ENCODE measurements at regions not wholly inside any gene's neighbourhood (a gene's known extent, or its start where the extent isn't known, plus 50 kb on each side); places are given as distances from the start of the nearest gene placed in this dataset.

DNA sequence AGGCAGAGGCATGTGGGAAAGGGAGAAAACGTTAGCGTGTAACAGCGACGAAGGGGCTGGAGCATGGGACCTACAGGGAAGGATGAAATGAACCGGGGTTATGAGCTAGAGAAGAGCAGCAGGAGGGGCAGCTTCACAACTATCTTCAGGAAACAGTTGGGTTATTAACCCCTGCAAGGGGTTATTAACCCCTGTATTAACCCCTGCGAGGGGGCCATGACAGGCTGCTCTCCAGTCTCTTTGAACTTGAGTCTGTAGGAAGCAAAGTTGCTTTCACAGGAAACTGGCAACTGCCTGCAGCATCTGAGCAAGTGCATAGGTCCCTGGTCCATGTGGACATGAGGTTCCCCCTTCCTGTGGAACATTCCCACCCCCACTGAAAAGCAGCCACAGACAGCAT lies 119.2 kb upstream of the CRHR1 start:
- no peak for DNase-seq
- Histone ChIP-seq H3K27me3 (ENCODE audit: low read depth) (peaks cover 92% of the 10 kb centered on the region), H3K4me3 (no peak overlapping the region), H3K36me3 (no peaks in the 10 kb centered on the region), H3K4me1 (no peaks in the 10 kb centered on the region), H3K27ac (replicated peaks) (no peak overlapping the region), H3K9me3 (replicated peaks) (peaks cover 5% of the 10 kb centered on the region)
- intact Hi-C loops (cut with micrococcal nuclease), result no loop called here
- no peak for TF ChIP-seq CTCF (IDR thresholded peaks at IDR 0.05; ENCODE audit: borderline replicate concordance)

- Histone ChIP-seq H3K9me3 (replicated peaks) (peaks cover 5% of the 10 kb centered on the region), H3K4me1 (no peaks in the 10 kb centered on the region), H3K27me3 (ENCODE audit: low read depth) (peaks cover 90% of the 10 kb centered on the region), H3K36me3 (no peaks in the 10 kb centered on the region), H3K27ac (replicated peaks) (no peak overlapping the region), H3K4me3 (no peak overlapping the region)
- DNase-seq, result no peak
- TF ChIP-seq CTCF (IDR thresholded peaks at IDR 0.05; ENCODE audit: borderline replicate concordance), result no peak
- intact Hi-C loops (cut with micrococcal nuclease), result no loop called here
These were observed 118.0 kb upstream of the CRHR1 start for GRCh38 chr17:45666046-45666600.

- Histone ChIP-seq H3K27ac (replicated peaks) (no peak overlapping the region), H3K36me3 (no peaks in the 10 kb centered on the region), H3K4me3 (no peak overlapping the region), H3K9me3 (replicated peaks) (peaks cover 5% of the 10 kb centered on the region), H3K4me1 (no peaks in the 10 kb centered on the region), H3K27me3 (ENCODE audit: low read depth) (peaks cover 89% of the 10 kb centered on the region)
- no peak for TF ChIP-seq CTCF (IDR thresholded peaks at IDR 0.05; ENCODE audit: borderline replicate concordance)
- intact Hi-C loops (cut with micrococcal nuclease), result no loop called here
- DNase-seq, result no peak
These were observed 117.5 kb upstream of the CRHR1 start for GRCh38 chr17:45666641-45667040.

- no peak for DNase-seq
- Histone ChIP-seq H3K4me1 (no peaks in the 10 kb centered on the region), H3K27ac (replicated peaks) (no peak overlapping the region), H3K36me3 (no peaks in the 10 kb centered on the region), H3K9me3 (replicated peaks) (peaks cover under 1% of the 10 kb centered on the region), H3K4me3 (no peak overlapping the region), H3K27me3 (ENCODE audit: low read depth) (peaks cover 89% of the 10 kb centered on the region)
- TF ChIP-seq CTCF (IDR thresholded peaks at IDR 0.05; ENCODE audit: borderline replicate concordance), result no peak
- intact Hi-C loops (cut with micrococcal nuclease), result no loop called here
These were observed 116.4 kb upstream of the CRHR1 start for GRCh38 chr17:45667591-45668171.

DNA sequence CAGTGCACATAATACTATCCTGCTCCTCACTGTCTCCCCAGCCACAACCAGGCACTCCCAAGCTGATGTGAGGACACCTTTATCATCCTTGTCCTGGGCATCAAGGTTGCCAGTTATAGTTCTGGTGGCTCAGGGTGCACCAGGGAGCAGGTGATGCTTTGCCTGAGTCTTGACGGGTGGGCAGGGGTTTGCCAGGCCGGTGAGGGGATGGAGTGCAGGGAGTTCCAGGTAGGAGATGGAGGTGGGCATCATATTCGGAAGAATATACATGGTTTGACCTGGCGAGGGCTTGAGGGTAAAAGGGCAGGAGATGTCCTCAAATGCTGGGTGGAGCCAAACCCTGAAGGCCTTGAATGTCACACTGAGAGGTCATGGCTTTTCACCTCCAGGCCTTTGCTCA lies 115.8 kb upstream of the CRHR1 start:
- no peak for TF ChIP-seq CTCF (IDR thresholded peaks at IDR 0.05; ENCODE audit: borderline replicate concordance)
- intact Hi-C loops (cut with micrococcal nuclease), result no loop called here
- H3K27me3 ChIP-seq (ENCODE audit: low read depth), result peaks cover 86% of the 10 kb centered on the region

More for the DNA sequence above, 115.8 kb upstream of the CRHR1 start:
- Histone ChIP-seq H3K27ac (replicated peaks) (no peak overlapping the region), H3K4me1 (no peaks in the 10 kb centered on the region), H3K36me3 (no peaks in the 10 kb centered on the region), H3K9me3 (replicated peaks) (no peaks in the 10 kb centered on the region), H3K4me3 (no peak overlapping the region)
- no peak for DNase-seq

All from left ventricle myocardium inferior (tissue), 1 donor.